ENCODE measurements at regions not wholly inside any gene's neighbourhood (a gene's known extent, or its start where the extent isn't known, plus 50 kb on each side); places are given as distances from the start of the nearest gene placed in this dataset.

GRCh38 chr3:170737498-170738162 is 132.4 kb downstream of the RPL22L1 start:
- no peak for TF ChIP-seq POLR2AphosphoS5 (IDR thresholded peaks at IDR 0.05; ENCODE audit: low read depth, low read length)
- TF ChIP-seq POLR2A (IDR thresholded peaks at IDR 0.05; ENCODE audit: low read depth, low read length): no peak
- no peak for TF ChIP-seq TAF1 (IDR thresholded peaks at IDR 0.05; ENCODE audit: borderline replicate concordance, low read depth, low read length)
- DNase-seq (ENCODE audit: insufficient read length): no peak
- no peak for FAIRE-seq

- DNase-seq (ENCODE audit: insufficient read length) (no peak), FAIRE-seq (no peak)
- TF ChIP-seq TAF1 (IDR thresholded peaks at IDR 0.05; ENCODE audit: borderline replicate concordance, low read depth, low read length): no peak
These were observed 134.2 kb downstream of the RPL22L1 start for GRCh38 chr3:170735821-170736220.

- DNase-seq (ENCODE audit: insufficient read length): no peak
- TF ChIP-seq POLR2AphosphoS5 (IDR thresholded peaks at IDR 0.05; ENCODE audit: low read depth, low read length) (no peak), POLR2A (IDR thresholded peaks at IDR 0.05; ENCODE audit: low read depth, low read length) (no peak), TAF1 (IDR thresholded peaks at IDR 0.05; ENCODE audit: borderline replicate concordance, low read depth, low read length) (no peak)
- no peak for FAIRE-seq
These were observed 135.3 kb downstream of the RPL22L1 start for GRCh38 chr3:170734735-170735065.

- no peak for FAIRE-seq
- DNase-seq (ENCODE audit: insufficient read length): no peak
- TF ChIP-seq TAF1 (IDR thresholded peaks at IDR 0.05; ENCODE audit: borderline replicate concordance, low read depth, low read length): no peak
- TF ChIP-seq POLR2AphosphoS5 (IDR thresholded peaks at IDR 0.05; ENCODE audit: low read depth, low read length): no peak
- no peak for TF ChIP-seq POLR2A (IDR thresholded peaks at IDR 0.05; ENCODE audit: low read depth, low read length)
These were observed 135.8 kb downstream of the RPL22L1 start for GRCh38 chr3:170734043-170734734.

- FAIRE-seq (no peak), DNase-seq (ENCODE audit: insufficient read length) (no peak)
- TF ChIP-seq TAF1 (IDR thresholded peaks at IDR 0.05; ENCODE audit: borderline replicate concordance, low read depth, low read length) (no peak), POLR2AphosphoS5 (IDR thresholded peaks at IDR 0.05; ENCODE audit: low read depth, low read length) (no peak), POLR2A (IDR thresholded peaks at IDR 0.05; ENCODE audit: low read depth, low read length) (no peak)
These were observed 137.2 kb downstream of the RPL22L1 start for GRCh38 chr3:170732660-170733245.

- TF ChIP-seq POLR2AphosphoS5 (IDR thresholded peaks at IDR 0.05; ENCODE audit: low read depth, low read length) (no peak), TAF1 (IDR thresholded peaks at IDR 0.05; ENCODE audit: borderline replicate concordance, low read depth, low read length) (no peak), POLR2A (IDR thresholded peaks at IDR 0.05; ENCODE audit: low read depth, low read length) (no peak)
- no peak for FAIRE-seq
- no peak for DNase-seq (ENCODE audit: insufficient read length)
These were observed 138.7 kb downstream of the RPL22L1 start for GRCh38 chr3:170731281-170731680.

GRCh38 chr3:170730071-170730812 is 139.8 kb downstream of the RPL22L1 start:
- DNase-seq (ENCODE audit: insufficient read length): no peak
- FAIRE-seq: no peak
- TF ChIP-seq POLR2AphosphoS5 (IDR thresholded peaks at IDR 0.05; ENCODE audit: low read depth, low read length) (no peak), POLR2A (IDR thresholded peaks at IDR 0.05; ENCODE audit: low read depth, low read length) (no peak), TAF1 (IDR thresholded peaks at IDR 0.05; ENCODE audit: borderline replicate concordance, low read depth, low read length) (no peak)

- FAIRE-seq (no peak), DNase-seq (ENCODE audit: insufficient read length) (no peak)
- TF ChIP-seq POLR2A (IDR thresholded peaks at IDR 0.05; ENCODE audit: low read depth, low read length) (no peak), POLR2AphosphoS5 (IDR thresholded peaks at IDR 0.05; ENCODE audit: low read depth, low read length) (no peak), TAF1 (IDR thresholded peaks at IDR 0.05; ENCODE audit: borderline replicate concordance, low read depth, low read length) (no peak)
These were observed 141.8 kb downstream of the RPL22L1 start for GRCh38 chr3:170728181-170728580.

- no peak for TF ChIP-seq TAF1 (IDR thresholded peaks at IDR 0.05; ENCODE audit: borderline replicate concordance, low read depth, low read length)
- TF ChIP-seq POLR2A (IDR thresholded peaks at IDR 0.05; ENCODE audit: low read depth, low read length): no peak
- no peak for TF ChIP-seq POLR2AphosphoS5 (IDR thresholded peaks at IDR 0.05; ENCODE audit: low read depth, low read length)
- DNase-seq (ENCODE audit: insufficient read length) (no peak), FAIRE-seq (no peak)
These were observed 141.9 kb upstream of the SLC7A14 start for GRCh38 chr3:170727754-170728153.

GRCh38 chr3:170726976-170727661 is 141.2 kb upstream of the SLC7A14 start:
- FAIRE-seq: no peak
- TF ChIP-seq TAF1 (IDR thresholded peaks at IDR 0.05; ENCODE audit: borderline replicate concordance, low read depth, low read length) (no peak), POLR2A (IDR thresholded peaks at IDR 0.05; ENCODE audit: low read depth, low read length) (no peak), POLR2AphosphoS5 (IDR thresholded peaks at IDR 0.05; ENCODE audit: low read depth, low read length) (no peak)
- DNase-seq (ENCODE audit: insufficient read length): no peak

- no peak for FAIRE-seq
- TF ChIP-seq POLR2AphosphoS5 (IDR thresholded peaks at IDR 0.05; ENCODE audit: low read depth, low read length) (no peak), TAF1 (IDR thresholded peaks at IDR 0.05; ENCODE audit: borderline replicate concordance, low read depth, low read length) (no peak), POLR2A (IDR thresholded peaks at IDR 0.05; ENCODE audit: low read depth, low read length) (no peak)
- no peak for DNase-seq (ENCODE audit: insufficient read length)
These were observed 139.4 kb upstream of the SLC7A14 start for GRCh38 chr3:170725285-170725731.
